HEK293T (cell line): ENCODE measurements at regions not wholly inside any gene's neighbourhood (a gene's known extent, or its start where the extent isn't known, plus 50 kb on each side); places are given as distances from the start of the nearest gene placed in this dataset.

ENCODE experiments used
- CTCF ChIA-PET: fragments of 350-600 bp; formaldehyde crosslinking; extraction: SDS; loops from one replicate; lab custom pipeline; 2021; ENCODE audit warnings: antibody characterized with exemption, inconsistent platforms; lab: Yijun Ruan, JAX
- POLR2A ChIA-PET: fragments of 350-600 bp; formaldehyde crosslinking; extraction: SDS; loops from one replicate; lab custom pipeline; 2020; ENCODE audit warnings: antibody characterized with exemption, inconsistent platforms; lab: Yijun Ruan, JAX
- DNase-seq: peaks from one replicate; pipeline ENCODE4 v3.0.0; 2012; ENCODE audit warnings: mixed read lengths; ENCODE audit errors: extremely low spot score
- ARNT ChIP-seq: fragments of 450-650 bp; IDR thresholded peaks from 2 replicates; pipeline ENCODE4 v1.6.1; 2017; ENCODE audit warnings: mild to moderate bottlenecking
- BHLHE40 ChIP-seq: fragments of 450-650 bp; IDR thresholded peaks from 2 replicates; pipeline ENCODE4 v1.6.1; 2016; ENCODE audit warnings: mild to moderate bottlenecking, moderate library complexity, borderline replicate concordance
- CTBP1 ChIP-seq: fragments of 450-650 bp; IDR thresholded peaks from 2 replicates; pipeline ENCODE4 v1.6.1; 2016; ENCODE audit warnings: borderline replicate concordance
- ELF4 ChIP-seq: fragments of 450-650 bp; IDR thresholded peaks from 2 replicates; pipeline ENCODE4 v1.6.1; 2017; ENCODE audit warnings: antibody characterized with exemption
- FOXA1 ChIP-seq: fragments of 450-650 bp; IDR thresholded peaks from 2 replicates; pipeline ENCODE4 v1.6.1; 2016; ENCODE audit warnings: mild to moderate bottlenecking
- FOXK2 ChIP-seq: fragments of 450-650 bp; IDR thresholded peaks from 2 replicates; pipeline ENCODE4 v1.6.1; 2016; ENCODE audit warnings: mild to moderate bottlenecking
- FOXM1 ChIP-seq: fragments of 450-650 bp; IDR thresholded peaks from 2 replicates; pipeline ENCODE4 v1.6.1; 2017; ENCODE audit warnings: mild to moderate bottlenecking, borderline replicate concordance
- HDGF ChIP-seq: fragments of 450-650 bp; IDR thresholded peaks from 2 replicates; pipeline ENCODE4 v1.6.1; 2017; ENCODE audit warnings: antibody characterized with exemption, borderline replicate concordance
- L3MBTL2 ChIP-seq: fragments of 450-650 bp; conservative IDR thresholded peaks from 2 replicates; pipeline ENCODE4 v1.6.1; 2016; ENCODE audit warnings: mild to moderate bottlenecking
- LEF1 ChIP-seq: fragments of 450-650 bp; IDR thresholded peaks from 2 replicates; pipeline ENCODE4 v1.6.1; 2017; ENCODE audit warnings: mild to moderate bottlenecking, borderline replicate concordance
- NFRKB ChIP-seq: fragments of 450-650 bp; IDR thresholded peaks from 2 replicates; pipeline ENCODE4 v1.6.1; 2016; ENCODE audit warnings: mild to moderate bottlenecking, moderate library complexity
- PKNOX1 ChIP-seq: fragments of 450-650 bp; IDR thresholded peaks from 2 replicates; pipeline ENCODE4 v1.6.1; 2016
- SP1 ChIP-seq: fragments of 450-650 bp; IDR thresholded peaks from 2 replicates; pipeline ENCODE4 v1.6.1; 2017
- SUZ12 ChIP-seq: fragments of 450-650 bp; IDR thresholded peaks from 2 replicates; pipeline ENCODE4 v1.6.1; 2016; ENCODE audit warnings: mild to moderate bottlenecking
- TARDBP ChIP-seq: fragments of 450-650 bp; IDR thresholded peaks from 2 replicates; pipeline ENCODE4 v1.6.1; 2016
- ZNF384 ChIP-seq: fragments of 450-650 bp; IDR thresholded peaks from 2 replicates; pipeline ENCODE4 v1.6.1; 2016

- CTCF ChIA-PET: interaction anchor here (0.7 to 1.2 kb wide), 2 partner anchors 11 to 27 kb away, joined by 3 read pairs; no protein-coding TSS in a partner anchor
- POLR2A ChIA-PET: no interaction called here
- TF ChIP-seq NFRKB (no peak), ELF4 (no peak)
Measured at GRCh38 chr18:22728481-22729105, 204.5 kb upstream of the RBBP8 start.

DNA sequence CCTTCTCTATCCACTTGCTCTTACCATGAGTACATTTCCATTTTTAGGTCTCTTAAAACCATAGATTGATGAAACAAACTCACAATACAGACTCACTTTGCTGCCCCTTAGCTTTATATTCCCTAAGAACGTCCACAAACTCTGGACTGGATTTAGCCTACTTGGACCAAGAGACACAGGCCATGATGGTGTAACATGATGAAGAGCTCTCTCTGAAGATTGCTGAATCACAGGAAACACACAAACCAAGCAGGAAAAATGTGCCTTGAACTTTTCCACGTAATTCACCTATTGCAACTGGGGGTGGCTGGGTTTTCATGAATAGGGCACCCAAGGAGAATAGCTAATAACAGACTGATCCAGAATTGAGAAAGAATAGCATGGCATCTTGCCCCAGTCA lies 201.7 kb upstream of the RBBP8 start:
- no peak for DNase-seq
- CTCF ChIA-PET: interaction anchor here (0.6 kb wide), 1 partner anchor 67 kb away, joined by 3 read pairs; no protein-coding TSS in a partner anchor
- POLR2A ChIA-PET: no interaction called here
- no peak for TF ChIP-seq FOXK2
- no peak for TF ChIP-seq FOXM1
- TF ChIP-seq SP1: no peak
- no peak for TF ChIP-seq ARNT
- TF ChIP-seq FOXA1: no peak
- TF ChIP-seq SUZ12: no peak
- TF ChIP-seq LEF1: no peak
- no peak for TF ChIP-seq TARDBP
- no peak for TF ChIP-seq CTBP1
- TF ChIP-seq PKNOX1: no peak
- no peak for TF ChIP-seq ZNF384
- TF ChIP-seq NFRKB: no peak
- TF ChIP-seq ELF4: no peak
- no peak for TF ChIP-seq BHLHE40
- no peak for TF ChIP-seq L3MBTL2
- TF ChIP-seq HDGF: no peak

More at GRCh38 chr18:22728481-22729105, 204.5 kb upstream of the RBBP8 start:
- no peak for DNase-seq

DNA sequence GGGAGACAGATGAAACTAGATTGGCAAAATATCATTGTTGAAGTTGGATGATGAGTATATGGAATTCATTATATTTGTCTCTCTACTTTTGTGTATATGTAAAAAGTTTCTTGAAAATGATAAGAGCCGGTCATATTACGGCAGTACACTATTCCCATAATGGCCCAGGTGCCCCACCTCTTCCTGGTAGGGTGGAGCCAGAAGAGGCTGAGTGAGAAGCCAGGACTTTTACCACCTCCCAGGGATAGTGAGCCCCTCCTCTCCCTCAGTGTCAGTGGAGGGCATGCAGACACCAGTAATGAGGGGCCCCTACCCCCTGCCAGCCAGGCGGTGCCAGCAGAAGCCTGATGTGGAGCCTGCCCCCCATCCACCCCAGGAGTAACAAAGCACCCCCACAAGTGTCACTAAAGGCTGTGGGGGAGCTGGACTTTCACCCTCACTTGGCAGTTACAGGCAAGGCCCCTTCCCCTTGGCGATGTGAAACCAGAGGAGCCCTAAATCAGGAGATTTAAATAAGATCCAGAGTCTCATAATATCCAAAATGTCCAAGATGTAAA lies 198.9 kb upstream of the RBBP8 start:
- no peak for DNase-seq
- no peak for TF ChIP-seq L3MBTL2
- no peak for TF ChIP-seq ZNF384
- TF ChIP-seq SP1: no peak
- no peak for TF ChIP-seq ARNT
- TF ChIP-seq FOXA1: no peak
- no peak for TF ChIP-seq NFRKB
- TF ChIP-seq LEF1: no peak
- no peak for TF ChIP-seq HDGF
- ChIA-PET POLR2A (no interaction called here), CTCF (no interaction called here)

DNA sequence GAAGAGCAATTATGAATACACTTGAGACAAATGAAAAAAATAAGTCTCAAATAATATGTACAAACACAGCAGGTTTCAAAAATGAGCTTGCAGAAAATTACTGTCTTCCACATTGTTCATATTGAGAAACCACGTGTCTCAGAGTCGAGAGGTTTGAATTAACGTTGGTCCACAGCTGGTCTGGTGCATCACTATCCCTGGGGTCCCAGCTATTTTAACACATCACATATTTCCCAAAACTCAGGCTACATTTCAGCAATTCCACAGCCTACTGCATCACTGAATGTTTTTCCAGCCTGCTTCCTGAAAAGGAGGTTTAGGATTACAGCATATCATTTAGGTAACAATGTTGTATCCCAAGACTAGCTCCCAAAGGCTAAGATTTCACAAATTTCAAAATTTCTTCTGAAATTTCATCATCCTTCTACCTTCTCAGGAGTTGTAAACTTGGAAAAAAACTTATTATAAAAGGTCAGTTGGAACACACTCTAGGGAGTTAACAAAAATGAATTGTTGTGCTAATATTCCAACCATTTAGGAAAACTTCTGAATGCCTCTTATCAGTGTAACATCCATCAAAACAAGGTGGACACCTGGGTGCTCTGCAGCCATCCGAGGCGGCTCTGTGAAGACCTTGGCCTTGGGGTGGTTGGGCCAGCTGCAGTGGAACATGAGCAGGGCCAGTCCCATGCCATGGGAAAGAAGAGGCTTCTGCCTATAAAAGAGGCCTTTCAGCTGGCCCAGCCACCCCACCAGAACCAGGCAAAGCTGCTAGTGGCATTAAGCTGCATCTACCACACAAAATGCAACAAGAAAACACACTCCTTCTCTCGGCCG lies 198.1 kb upstream of the RBBP8 start:
- ChIA-PET CTCF (interaction anchor here (0.5 kb wide), 2 partner anchors 23 to 135 kb away, joined by 3 to 5 read pairs; no protein-coding TSS in a partner anchor), POLR2A (no interaction called here)
- no peak for DNase-seq
- TF ChIP-seq L3MBTL2 (no peak), ARNT (no peak), HDGF (no peak), TARDBP (no peak), FOXM1 (no peak), NFRKB (no peak), FOXA1 (no peak), CTBP1 (no peak), BHLHE40 (no peak), LEF1 (no peak), PKNOX1 (no peak), SP1 (no peak)

GRCh38 chr18:22737054-22737453 lies 196.1 kb upstream of the RBBP8 start:
- no peak for DNase-seq
- TF ChIP-seq FOXA1 (no peak), L3MBTL2 (no peak), PKNOX1 (no peak), ELF4 (no peak), LEF1 (no peak), ARNT (no peak), SUZ12 (no peak), TARDBP (no peak), HDGF (no peak), SP1 (no peak), FOXM1 (no peak), FOXK2 (no peak), ZNF384 (no peak), CTBP1 (no peak), BHLHE40 (no peak), NFRKB (no peak)
- ChIA-PET POLR2A (no interaction called here), CTCF (no interaction called here)
